CD8-positive, alpha-beta memory T cell (primary cell): ENCODE measurements at regions not wholly inside any gene's neighbourhood (a gene's known extent, or its start where the extent isn't known, plus 50 kb on each side); places are given as distances from the start of the nearest gene placed in this dataset.

ENCODE experiments used
- CTCF ChIA-PET: fragments of 350-600 bp; sonication (Branson Sonifier 250); formaldehyde crosslinking; loops from one replicate; lab custom pipeline; 2021; ENCODE audit warnings: antibody characterized with exemption; lab: Charles Lee
- POLR2A ChIA-PET: fragments of 350-600 bp; sonication (Branson Sonifier 250); formaldehyde crosslinking; loops from one replicate; lab custom pipeline; 2021; ENCODE audit warnings: antibody characterized with exemption; lab: Charles Lee
- DNase-seq, 5 donors: peaks; one replicate each; pipeline versions ENCODE4 v3.0.0 to v3.0.0-alpha.2; 2020 to 2022; ENCODE audit warnings: mixed read lengths in 1 of 5
- H3K27ac ChIP-seq: one replicate; pipeline ENCODE4 v1.7.0; 2013; ENCODE audit warnings: low read depth, mild to moderate bottlenecking, low read length, moderate library complexity
- H3K27me3 ChIP-seq: 2 replicates; pipeline ENCODE4 v1.7.0; 2013; ENCODE audit warnings: low read length, mild to moderate bottlenecking; ENCODE audit not compliant: insufficient read depth, poor library complexity, severe bottlenecking
- H3K36me3 ChIP-seq: 2 replicates; pipeline ENCODE4 v1.7.0; 2013; ENCODE audit warnings: mild to moderate bottlenecking, low read length, moderate library complexity; ENCODE audit not compliant: insufficient read depth
- H3K4me1 ChIP-seq: 2 replicates; pipeline ENCODE4 v1.7.0; 2013; ENCODE audit warnings: mild to moderate bottlenecking, low read length, moderate library complexity; ENCODE audit not compliant: insufficient read depth
- H3K4me3 ChIP-seq: 2 replicates; pipeline ENCODE4 v1.7.0; 2013; ENCODE audit warnings: mild to moderate bottlenecking, low read length
- H3K9me3 ChIP-seq: 2 replicates; pipeline ENCODE4 v1.7.0; 2013; ENCODE audit warnings: mild to moderate bottlenecking, low read length
- H3K27ac Mint-ChIP-seq, 8 donors: one replicate each; pipeline ENCODE4 v1.8.0; 2020 to 2021; ENCODE audit warnings: mixed read lengths in 8 of 8, mild to moderate bottlenecking in 6 of 8, inconsistent platforms in 3 of 8, moderate library complexity in 3 of 8
- H3K27me3 Mint-ChIP-seq, 2 donors: one replicate each; pipeline ENCODE4 v1.8.0; 2020 to 2021; ENCODE audit warnings: mixed read lengths in 2 of 2, mild to moderate bottlenecking in 1 of 2, moderate library complexity in 1 of 2
- H3K36me3 Mint-ChIP-seq, 3 donors: one replicate each; pipeline ENCODE4 v1.8.0; 2020 to 2021; ENCODE audit warnings: mixed read lengths in 3 of 3, inconsistent platforms in 1 of 3, mild to moderate bottlenecking in 1 of 3
- H3K4me1 Mint-ChIP-seq, 3 donors: one replicate each; pipeline ENCODE4 v1.8.0; 2020 to 2021; ENCODE audit warnings: mixed read lengths in 3 of 3, inconsistent platforms in 1 of 3, mild to moderate bottlenecking in 1 of 3
- H3K4me3 Mint-ChIP-seq, 7 donors: one replicate each; pipeline ENCODE4 v1.8.0; 2020 to 2021; ENCODE audit warnings: mixed read lengths in 7 of 7, mild to moderate bottlenecking in 6 of 7, moderate library complexity in 4 of 7, inconsistent platforms in 2 of 7
- H3K9me3 Mint-ChIP-seq, 5 donors: one replicate each; pipeline ENCODE4 v1.8.0; 2020 to 2022; ENCODE audit warnings: mixed read lengths in 5 of 5, mild to moderate bottlenecking in 3 of 5, moderate library complexity in 2 of 5, inconsistent platforms in 1 of 5

GRCh38 chr9:12494411-12494810 is 198.8 kb upstream of the TYRP1 start:
- Mint-ChIP-seq H3K4me3 (no peak overlapping the region), H3K27ac (no peak overlapping the region), H3K9me3 (peaks cover 0 to 50% (median 26%) of the 10 kb centered on the region in 5 donors), H3K27me3 (no peaks in the 10 kb centered on the region), H3K4me1 (no peaks in the 10 kb centered on the region), H3K36me3 (no peaks in the 10 kb centered on the region)
- Histone ChIP-seq H3K4me1 (no peaks in the 10 kb centered on the region), H3K4me3 (no peak overlapping the region), H3K27ac (no peak overlapping the region), H3K36me3 (no peaks in the 10 kb centered on the region), H3K9me3 (no peaks in the 10 kb centered on the region), H3K27me3 (no peaks in the 10 kb centered on the region)
- ChIA-PET CTCF (no interaction called here), POLR2A (no interaction called here)
- no peak for DNase-seq

- no peaks in the 10 kb centered on the region for H3K4me1 Mint-ChIP-seq
- CTCF ChIA-PET = no interaction called here
- no peak overlapping the region for H3K27ac Mint-ChIP-seq
Observed at GRCh38 chr9:12497790-12498189, 195.4 kb upstream of the TYRP1 start.

GRCh38 chr9:12502520-12502919 is 190.7 kb upstream of the TYRP1 start:
- H3K27ac ChIP-seq = no peak overlapping the region
- DNase-seq = no peak
- no peaks in the 10 kb centered on the region for H3K4me1 ChIP-seq
- H3K27me3 Mint-ChIP-seq = peaks cover 0 to 1% of the 10 kb centered on the region in 2 donors
- H3K4me3 Mint-ChIP-seq = no peak overlapping the region
- peaks cover 15 to 47% (median 22%) of the 10 kb centered on the region in 5 donors for H3K9me3 Mint-ChIP-seq
- no peak overlapping the region for H3K27ac Mint-ChIP-seq
- no peak overlapping the region for H3K4me3 ChIP-seq
- H3K4me1 Mint-ChIP-seq = no peaks in the 10 kb centered on the region
- ChIA-PET CTCF (no interaction called here), POLR2A (no interaction called here)
- H3K9me3 ChIP-seq = no peaks in the 10 kb centered on the region
- no peaks in the 10 kb centered on the region for H3K36me3 Mint-ChIP-seq
- no peaks in the 10 kb centered on the region for H3K27me3 ChIP-seq
- no peaks in the 10 kb centered on the region for H3K36me3 ChIP-seq

More at GRCh38 chr9:12497790-12498189, 195.4 kb upstream of the TYRP1 start:
- H3K27me3 ChIP-seq = no peaks in the 10 kb centered on the region
- H3K36me3 ChIP-seq = no peaks in the 10 kb centered on the region
- no peak overlapping the region for H3K27ac ChIP-seq
- no peaks in the 10 kb centered on the region for H3K4me1 ChIP-seq
- DNase-seq = no peak
- H3K27me3 Mint-ChIP-seq = peaks cover 0 to 1% of the 10 kb centered on the region in 2 donors
- H3K9me3 ChIP-seq = no peaks in the 10 kb centered on the region
- POLR2A ChIA-PET = no interaction called here
- H3K36me3 Mint-ChIP-seq = no peaks in the 10 kb centered on the region
- H3K4me3 ChIP-seq = no peak overlapping the region
- H3K4me3 Mint-ChIP-seq = no peak overlapping the region
- peaks cover 0 to 54% (median 19%) of the 10 kb centered on the region in 5 donors for H3K9me3 Mint-ChIP-seq

- Mint-ChIP-seq H3K4me3 (no peak overlapping the region), H3K4me1 (no peaks in the 10 kb centered on the region), H3K27me3 (peaks cover 0 to 1% of the 10 kb centered on the region in 2 donors), H3K9me3 (peaks cover 17 to 47% (median 17%) of the 10 kb centered on the region in 5 donors), H3K27ac (no peak overlapping the region), H3K36me3 (no peaks in the 10 kb centered on the region)
- no peak overlapping the region for H3K27ac ChIP-seq
- ChIA-PET CTCF (no interaction called here), POLR2A (no interaction called here)
- H3K9me3 ChIP-seq = no peaks in the 10 kb centered on the region
- no peak overlapping the region for H3K4me3 ChIP-seq
- DNase-seq = no peak
- H3K4me1 ChIP-seq = no peaks in the 10 kb centered on the region
- no peaks in the 10 kb centered on the region for H3K36me3 ChIP-seq
- H3K27me3 ChIP-seq = no peaks in the 10 kb centered on the region
Observed at GRCh38 chr9:12503606-12504122, 189.5 kb upstream of the TYRP1 start.

GRCh38 chr9:12510551-12510950 is 182.6 kb upstream of the TYRP1 start:
- no peaks in the 10 kb centered on the region for H3K9me3 ChIP-seq
- no peaks in the 10 kb centered on the region for H3K27me3 ChIP-seq
- no peak for DNase-seq
- ChIA-PET CTCF (interaction anchor here (1.1 kb wide), 1 partner anchor 14 kb away, joined by 3 read pairs; no protein-coding TSS in a partner anchor), POLR2A (no interaction called here)
- H3K4me1 ChIP-seq = no peaks in the 10 kb centered on the region
- Mint-ChIP-seq H3K27me3 (no peaks in the 10 kb centered on the region), H3K4me1 (no peaks in the 10 kb centered on the region), H3K27ac (no peak overlapping the region), H3K9me3 (peaks cover 15 to 48% (median 18%) of the 10 kb centered on the region in 5 donors), H3K36me3 (no peaks in the 10 kb centered on the region), H3K4me3 (no peak overlapping the region)
- no peak overlapping the region for H3K4me3 ChIP-seq
- H3K36me3 ChIP-seq = no peaks in the 10 kb centered on the region
- no peak overlapping the region for H3K27ac ChIP-seq

- no peaks in the 10 kb centered on the region for H3K4me1 Mint-ChIP-seq
- ChIA-PET POLR2A (no interaction called here), CTCF (interaction anchor here (1.1 kb wide), 1 partner anchor 12 kb away, joined by 3 read pairs; no protein-coding TSS in a partner anchor)
Observed at GRCh38 chr9:12511726-12512125, 181.5 kb upstream of the TYRP1 start.

GRCh38 chr9:12516031-12516430 is 177.2 kb upstream of the TYRP1 start:
- Histone ChIP-seq H3K4me1 (no peaks in the 10 kb centered on the region), H3K4me3 (no peak overlapping the region), H3K9me3 (no peaks in the 10 kb centered on the region), H3K36me3 (no peaks in the 10 kb centered on the region), H3K27ac (no peak overlapping the region), H3K27me3 (no peaks in the 10 kb centered on the region)
- Mint-ChIP-seq H3K36me3 (no peaks in the 10 kb centered on the region), H3K9me3 (peaks cover 2 to 43% (median 11%) of the 10 kb centered on the region in 5 donors), H3K27ac (no peak overlapping the region), H3K4me1 (no peaks in the 10 kb centered on the region), H3K27me3 (no peaks in the 10 kb centered on the region), H3K4me3 (no peak overlapping the region)
- ChIA-PET POLR2A (no interaction called here), CTCF (no interaction called here)
- no peak for DNase-seq

More at GRCh38 chr9:12511726-12512125, 181.5 kb upstream of the TYRP1 start:
- no peak overlapping the region for H3K27ac ChIP-seq
- no peak for DNase-seq
- H3K4me1 ChIP-seq = no peaks in the 10 kb centered on the region
- Mint-ChIP-seq H3K27me3 (no peaks in the 10 kb centered on the region), H3K9me3 (peaks cover 9 to 43% (median 11%) of the 10 kb centered on the region in 5 donors), H3K27ac (no peak overlapping the region), H3K36me3 (no peaks in the 10 kb centered on the region), H3K4me3 (no peak overlapping the region)
- H3K27me3 ChIP-seq = no peaks in the 10 kb centered on the region
- no peaks in the 10 kb centered on the region for H3K36me3 ChIP-seq
- no peaks in the 10 kb centered on the region for H3K9me3 ChIP-seq
- no peak overlapping the region for H3K4me3 ChIP-seq

GRCh38 chr9:12516573-12516972 is 176.6 kb upstream of the TYRP1 start:
- Mint-ChIP-seq H3K9me3 (peaks cover 2 to 48% (median 11%) of the 10 kb centered on the region in 5 donors), H3K27ac (no peak overlapping the region), H3K36me3 (no peaks in the 10 kb centered on the region), H3K4me1 (no peaks in the 10 kb centered on the region), H3K27me3 (no peaks in the 10 kb centered on the region), H3K4me3 (no peak overlapping the region)
- DNase-seq = no peak
- H3K27ac ChIP-seq = no peak overlapping the region
- H3K4me1 ChIP-seq = no peaks in the 10 kb centered on the region
- ChIA-PET POLR2A (no interaction called here), CTCF (no interaction called here)
- no peaks in the 10 kb centered on the region for H3K27me3 ChIP-seq
- no peaks in the 10 kb centered on the region for H3K9me3 ChIP-seq
- H3K36me3 ChIP-seq = no peaks in the 10 kb centered on the region
- H3K4me3 ChIP-seq = no peak overlapping the region
